ENCODE measurements at regions not wholly inside any gene's neighbourhood (a gene's known extent, or its start where the extent isn't known, plus 50 kb on each side); places are given as distances from the start of the nearest gene placed in this dataset.

GRCh38 chr3:94645790-94646189, 582.9 kb downstream of the NSUN3 start:
- TF ChIP-seq CTCF (IDR thresholded peaks at IDR 0.05; ENCODE audit: low read depth, low read length), result no peak
- TF ChIP-seq EZH2phosphoT487 (IDR thresholded peaks at IDR 0.05; ENCODE audit: low read depth), result no peak
